ENCODE measurements at regions not wholly inside any gene's neighbourhood (a gene's known extent, or its start where the extent isn't known, plus 50 kb on each side); places are given as distances from the start of the nearest gene placed in this dataset.
"Not testable (repeated sequence)": the region's sequence is repeated elsewhere in the genome, so short reads cannot be mapped to it uniquely, and the experiment has no call there.

- TF ChIP-seq, protein P1, sequence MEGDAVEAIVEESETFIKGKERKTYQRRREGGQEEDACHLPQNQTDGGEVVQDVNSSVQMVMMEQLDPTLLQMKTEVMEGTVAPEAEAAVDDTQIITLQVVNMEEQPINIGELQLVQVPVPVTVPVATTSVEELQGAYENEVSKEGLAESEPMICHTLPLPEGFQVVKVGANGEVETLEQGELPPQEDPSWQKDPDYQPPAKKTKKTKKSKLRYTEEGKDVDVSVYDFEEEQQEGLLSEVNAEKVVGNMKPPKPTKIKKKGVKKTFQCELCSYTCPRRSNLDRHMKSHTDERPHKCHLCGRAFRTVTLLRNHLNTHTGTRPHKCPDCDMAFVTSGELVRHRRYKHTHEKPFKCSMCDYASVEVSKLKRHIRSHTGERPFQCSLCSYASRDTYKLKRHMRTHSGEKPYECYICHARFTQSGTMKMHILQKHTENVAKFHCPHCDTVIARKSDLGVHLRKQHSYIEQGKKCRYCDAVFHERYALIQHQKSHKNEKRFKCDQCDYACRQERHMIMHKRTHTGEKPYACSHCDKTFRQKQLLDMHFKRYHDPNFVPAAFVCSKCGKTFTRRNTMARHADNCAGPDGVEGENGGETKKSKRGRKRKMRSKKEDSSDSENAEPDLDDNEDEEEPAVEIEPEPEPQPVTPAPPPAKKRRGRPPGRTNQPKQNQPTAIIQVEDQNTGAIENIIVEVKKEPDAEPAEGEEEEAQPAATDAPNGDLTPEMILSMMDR (IDR thresholded peaks at IDR 0.05): not testable (repeated sequence)
- not testable (repeated sequence) for TF ChIP-seq POLR2A (IDR thresholded peaks at IDR 0.05; ENCODE audit: low read depth); POLR2AphosphoS5 (IDR thresholded peaks at IDR 0.05); EP300 (IDR thresholded peaks at IDR 0.05)
Observed at GRCh38 chr13:50510885-50511545, 332.5 kb downstream of the DLEU7 start.

Measured in esophagus muscularis mucosa (tissue), 4 donors.